Activated effector memory CD4-positive, alpha-beta T cell treated with anti-CD3 and anti-CD28 coated beads, Interleukin-2, amount 50 U/mL, for 16 hours (primary cell): ENCODE measurements at regions not wholly inside any gene's neighbourhood (a gene's known extent, or its start where the extent isn't known, plus 50 kb on each side); places are given as distances from the start of the nearest gene placed in this dataset.

Experiments used
- DNase-seq: peaks from one replicate; pipeline ENCODE4 v3.0.0-alpha.2; 2020

DNA sequence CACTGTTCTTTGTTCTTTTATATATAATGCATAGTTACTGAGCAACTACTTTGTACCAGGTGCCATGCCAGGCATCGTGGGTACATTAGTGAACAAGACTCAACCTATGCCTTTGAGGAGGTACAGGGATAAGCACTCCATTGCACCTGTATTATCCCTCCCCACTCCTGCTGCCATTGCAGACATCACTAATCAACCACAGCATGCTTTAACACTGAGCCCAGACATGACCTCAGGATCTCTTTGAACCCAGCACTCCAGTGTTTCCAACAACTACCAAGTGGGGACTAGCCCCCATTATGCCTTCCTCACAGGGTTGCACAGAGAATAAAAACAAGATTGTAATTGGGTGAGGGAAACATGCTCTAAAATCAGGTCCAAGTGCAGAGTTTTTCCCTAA lies 60.5 kb upstream of the COL13A1 start:
- DNase-seq: peak; percentile 9

DNA sequence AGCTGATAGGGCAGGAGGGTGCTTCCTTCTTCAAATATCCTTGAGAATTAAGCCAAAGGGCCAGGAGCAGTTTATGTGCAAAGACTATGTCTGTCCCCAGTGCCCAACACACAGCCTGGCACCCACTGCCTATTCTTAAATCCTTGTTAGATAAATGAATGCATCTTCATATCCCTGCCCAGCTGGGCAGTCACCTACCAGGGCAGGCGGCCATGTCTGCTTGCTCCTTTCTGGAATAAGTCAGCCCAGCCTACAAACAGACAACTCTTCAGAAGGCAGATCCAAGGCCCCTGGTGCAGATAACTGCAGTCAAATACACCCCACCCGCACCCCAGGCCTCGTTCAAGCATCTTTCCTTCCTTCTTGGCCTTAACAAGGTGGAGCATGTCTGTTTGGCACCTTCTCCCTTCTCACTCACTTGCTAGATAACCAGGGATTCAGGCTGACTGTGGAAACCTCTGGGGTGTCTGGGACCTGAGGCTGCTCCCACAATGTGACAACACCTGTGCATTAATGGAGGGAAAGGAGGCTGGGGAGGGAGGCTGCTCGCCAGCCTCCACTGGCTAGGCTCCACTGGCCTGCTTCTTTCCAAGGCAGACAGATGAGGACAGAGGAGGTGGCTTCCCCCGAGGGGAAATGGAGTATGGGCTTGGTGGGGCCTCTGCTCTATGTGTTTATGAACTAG lies 59.9 kb upstream of the COL13A1 start:
- peak; percentile 36 for DNase-seq

DNA sequence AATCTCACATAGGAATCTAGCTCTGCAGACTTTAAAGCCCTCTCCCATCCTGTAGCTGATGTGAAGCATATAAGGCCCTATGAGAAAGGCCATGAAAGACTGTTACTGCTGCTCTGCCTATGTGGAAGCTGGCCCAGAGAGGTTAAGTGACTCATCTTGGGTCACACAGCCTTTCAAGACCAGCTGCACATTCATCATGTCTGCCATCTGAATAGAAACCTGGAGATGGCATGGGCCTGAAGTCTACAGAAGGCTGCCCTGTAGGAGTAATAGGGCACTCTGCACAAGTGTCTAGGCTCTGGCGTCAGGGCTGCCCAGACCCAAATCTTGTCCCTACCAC lies 59.4 kb upstream of the COL13A1 start:
- DNase-seq: peak; percentile 10

DNA sequence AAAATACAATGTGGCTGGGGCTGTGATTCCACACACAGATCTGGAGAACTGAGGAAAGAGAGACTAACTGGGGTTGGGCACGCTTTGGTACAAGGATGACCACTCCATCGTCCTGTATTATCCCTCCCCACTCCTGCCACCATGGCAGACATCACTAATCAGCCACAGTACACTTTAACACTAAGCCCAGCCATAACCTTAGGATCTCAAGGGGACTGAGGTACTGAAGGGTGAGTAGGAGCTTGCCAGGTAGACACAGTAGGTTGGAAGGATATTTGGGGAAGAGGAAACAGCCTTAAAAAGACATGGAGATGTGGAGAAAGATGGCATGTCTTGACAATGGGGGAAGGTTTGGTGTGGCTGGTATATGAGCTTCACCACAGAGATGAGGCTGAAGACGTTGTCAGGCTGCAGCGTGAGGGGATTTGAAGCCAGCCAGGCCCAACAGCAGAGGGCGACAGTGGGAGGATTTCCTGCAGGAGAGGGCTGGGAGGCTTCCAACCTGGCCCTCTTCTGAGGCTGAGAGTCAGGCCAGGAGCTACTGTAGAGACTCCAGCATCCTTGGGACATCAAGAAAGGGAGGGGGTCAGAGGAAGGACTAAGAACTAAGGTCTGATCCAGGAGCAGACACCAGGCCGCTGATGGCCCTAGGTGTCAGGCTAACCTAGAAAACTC lies 58.6 kb upstream of the COL13A1 start:
- DNase-seq: peak; percentile 28

DNA sequence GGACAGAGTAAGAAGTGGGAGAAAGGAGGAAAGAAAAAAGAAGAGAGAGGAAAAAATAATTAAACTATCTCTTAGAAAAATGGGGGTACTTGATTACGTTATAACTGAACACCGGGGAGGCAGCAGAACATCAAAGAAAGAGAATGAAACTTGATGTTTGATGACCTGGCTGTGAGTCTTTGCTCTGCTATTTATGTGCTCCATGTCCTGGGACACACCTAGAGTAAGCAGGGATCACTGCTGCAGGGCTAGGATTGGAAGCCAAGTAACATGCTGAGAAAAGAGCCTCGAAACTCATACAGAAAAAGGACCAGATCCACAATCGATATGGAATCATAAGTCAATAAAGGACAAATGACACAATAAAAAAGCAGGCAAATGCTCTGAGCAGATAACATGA lies 56.7 kb upstream of the COL13A1 start:
- DNase-seq: no peak

DNA sequence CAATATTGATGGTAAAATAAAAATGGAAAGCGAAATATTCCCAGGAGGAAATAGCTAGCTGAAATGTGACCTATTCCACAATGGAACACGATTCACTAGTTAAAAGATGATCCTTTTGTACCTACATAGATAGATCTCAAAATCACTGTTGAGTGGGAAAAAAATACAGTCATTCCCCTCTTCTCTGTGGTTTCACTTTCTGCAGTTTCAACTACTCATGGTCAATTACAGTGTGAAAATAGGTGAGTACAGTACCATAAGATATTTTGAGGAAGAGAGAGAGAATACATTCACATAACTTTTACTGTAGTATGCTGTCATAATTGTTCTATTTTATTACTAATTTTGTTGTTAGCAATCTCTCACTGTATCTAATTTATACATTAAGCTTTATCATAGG lies 56.0 kb upstream of the COL13A1 start:
- DNase-seq: no peak

DNA sequence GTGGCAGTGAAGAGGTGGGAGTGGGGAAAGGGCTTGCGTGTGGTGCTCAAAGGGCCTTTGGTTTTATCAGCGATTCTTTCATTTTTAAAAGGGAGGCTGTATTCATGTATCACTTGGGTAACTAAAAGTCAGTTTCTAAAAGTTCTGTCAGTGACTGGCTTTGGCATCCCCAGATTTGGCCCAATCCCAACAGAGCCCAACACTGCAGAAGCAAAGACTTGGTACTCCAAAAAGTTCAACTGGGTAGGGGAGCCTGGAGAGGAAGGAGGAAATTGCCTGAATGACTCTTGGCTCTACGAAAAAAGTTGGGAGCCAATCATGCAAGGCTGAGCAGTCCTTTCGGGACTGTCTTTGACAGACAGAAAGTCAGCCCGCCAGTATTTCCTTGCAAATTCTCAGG lies 54.5 kb upstream of the COL13A1 start:
- DNase-seq: no peak

DNA sequence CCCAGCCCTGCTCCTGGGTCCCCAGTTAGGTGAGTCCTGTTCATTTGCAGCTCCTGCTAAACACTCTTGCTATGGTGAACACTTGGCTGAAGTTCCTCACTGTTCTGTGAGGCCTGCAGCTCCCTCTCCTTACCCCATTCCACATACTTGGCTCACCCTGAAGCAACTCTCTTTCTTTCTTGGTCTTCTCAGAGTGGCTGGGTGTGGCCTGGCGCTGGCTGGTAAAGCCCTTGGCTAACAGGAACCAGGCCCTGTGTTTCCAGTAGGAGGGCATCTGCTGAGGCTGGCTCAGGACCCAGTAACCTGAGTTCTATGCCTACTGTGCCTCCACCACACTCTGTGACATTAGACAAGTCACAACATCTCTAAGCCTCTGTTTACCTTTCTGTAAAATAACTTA lies 53.1 kb upstream of the COL13A1 start:
- DNase-seq: no peak

DNA sequence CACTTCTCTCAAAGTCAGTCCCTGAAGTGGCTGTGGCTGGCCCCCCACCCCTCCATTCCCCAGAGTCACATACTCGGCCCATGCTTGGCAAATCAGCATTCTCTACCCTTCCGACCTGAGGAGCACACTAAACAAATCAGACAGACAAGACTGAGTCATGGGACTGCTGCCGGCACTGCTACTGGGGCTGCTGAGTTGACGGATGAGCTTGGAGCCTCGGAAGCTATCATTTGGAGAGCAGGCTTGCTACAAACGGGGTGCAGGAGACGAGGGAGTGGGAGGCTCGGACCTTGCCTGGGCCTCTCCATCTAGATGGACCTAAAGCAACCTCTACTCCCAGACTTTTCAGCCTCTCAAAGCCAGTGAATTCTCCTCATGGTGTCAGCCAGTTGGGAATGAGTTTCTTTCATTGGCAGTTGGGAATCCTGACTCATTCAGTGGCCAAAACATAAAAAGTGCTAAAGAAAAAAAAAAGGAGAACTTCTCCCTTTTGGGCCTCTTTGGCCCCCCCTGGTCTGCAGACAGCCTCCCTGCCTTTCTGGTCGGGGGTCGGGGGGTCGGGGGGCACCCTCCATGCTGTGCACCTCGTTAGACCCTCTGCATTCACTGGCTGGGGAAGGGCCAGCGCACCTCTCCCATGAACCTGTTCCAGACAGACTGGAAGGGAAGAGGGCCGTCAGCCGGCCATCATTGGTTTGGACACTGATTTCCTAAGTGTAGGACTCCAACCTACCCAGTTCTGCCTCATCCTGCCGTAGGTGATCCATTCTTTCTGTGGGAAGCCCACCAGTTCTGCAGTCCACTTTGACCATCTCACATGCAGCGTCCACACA lies 52.3 kb upstream of the COL13A1 start:
- no peak for DNase-seq

DNA sequence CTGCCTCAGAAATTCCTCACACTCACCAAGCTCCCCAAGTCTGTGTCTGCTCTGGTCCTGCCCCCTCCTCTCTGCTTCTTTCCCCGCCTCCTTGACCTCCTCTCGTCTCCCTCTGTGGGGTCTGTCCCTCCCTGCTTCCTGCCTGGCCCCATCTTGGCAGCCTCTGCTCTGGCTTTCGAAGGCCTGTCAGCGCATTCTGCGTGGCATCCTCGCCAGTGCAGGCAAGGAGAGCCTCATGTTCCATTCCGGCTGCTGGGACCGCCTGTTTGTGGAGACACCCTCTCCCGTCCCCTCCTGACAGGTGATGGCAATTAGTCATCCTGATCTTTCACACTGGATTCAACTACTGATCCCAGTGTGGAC lies 51.7 kb upstream of the COL13A1 start:
- no peak for DNase-seq

DNA sequence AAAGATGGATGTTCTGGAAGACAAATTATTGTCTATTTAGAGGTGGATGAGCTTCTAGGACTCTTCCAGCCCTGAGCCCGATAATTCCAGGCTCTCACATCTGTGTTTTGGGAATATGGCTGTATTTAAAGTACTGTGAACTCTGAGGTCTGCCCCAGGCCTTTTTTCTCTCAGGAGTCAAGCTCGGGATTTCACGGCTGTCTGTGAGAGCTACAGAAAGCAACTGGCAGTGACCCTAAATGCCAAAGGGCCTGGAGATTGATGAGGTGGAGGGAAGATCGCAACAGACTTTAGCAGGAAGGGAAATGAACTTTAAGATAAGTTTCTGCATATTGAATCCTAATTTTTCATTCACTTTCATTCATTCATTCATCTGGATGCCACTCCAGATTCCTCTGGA lies 51.0 kb upstream of the COL13A1 start:
- no peak for DNase-seq

DNA sequence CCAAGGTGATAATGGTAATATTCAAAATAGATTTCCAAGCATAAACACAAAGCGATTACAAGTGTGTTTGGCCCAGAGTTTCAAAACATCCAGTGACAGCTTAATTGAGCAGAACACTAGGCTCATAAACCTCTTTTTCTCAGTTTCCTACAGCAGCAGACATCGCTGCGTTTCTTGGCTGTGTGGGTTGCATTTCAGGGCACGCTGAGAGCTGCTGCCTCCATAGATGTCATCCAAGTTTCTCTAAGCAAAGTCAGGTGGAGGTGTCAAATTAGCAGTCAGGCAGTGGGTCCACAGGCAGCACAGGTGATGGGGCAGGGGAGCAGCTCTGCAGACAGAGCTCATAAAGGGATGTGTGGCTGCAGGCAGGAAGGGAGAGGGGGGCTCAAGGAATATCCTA lies 50.5 kb upstream of the COL13A1 start:
- DNase-seq: no peak
